Fibroblast of lung (primary cell): ENCODE measurements at regions not wholly inside any gene's neighbourhood (a gene's known extent, or its start where the extent isn't known, plus 50 kb on each side); places are given as distances from the start of the nearest gene placed in this dataset.
A peak's percentile ranks its signal among the peaks of the same experiment; 100 is the strongest.

ENCODE experiments used
- DNase-seq, 2 donors: peaks; one replicate each; pipeline versions ENCODE4 v3.0.0 to v3.0.0-alpha.2; 2010; ENCODE audit warnings: low read depth in 2 of 2
- H2AFZ ChIP-seq: 2 replicates; pipeline ENCODE4 v1.5.1; 2012; ENCODE audit warnings: low read length, control low read depth, inconsistent platforms
- H3K27ac ChIP-seq: 2 replicates; pipeline ENCODE4 v1.5.1; 2011; ENCODE audit warnings: low read length, control low read depth; ENCODE audit not compliant: insufficient read depth
- H3K27me3 ChIP-seq: 2 replicates; pipeline ENCODE4 v1.5.1; 2011; ENCODE audit warnings: mild to moderate bottlenecking, low read length; ENCODE audit not compliant: control insufficient read depth, insufficient read depth
- H3K36me3 ChIP-seq: 2 replicates; pipeline ENCODE4 v1.5.1; 2011; ENCODE audit warnings: low read length; ENCODE audit not compliant: control insufficient read depth, insufficient read depth
- H3K4me1 ChIP-seq: 2 replicates; pipeline ENCODE4 v1.5.1; 2011; ENCODE audit warnings: low read length; ENCODE audit not compliant: control insufficient read depth, insufficient read depth; ENCODE audit errors: extremely low read depth
- H3K4me2 ChIP-seq: 2 replicates; pipeline ENCODE4 v1.5.1; 2011; ENCODE audit warnings: low read length, control low read depth; ENCODE audit not compliant: insufficient read depth; ENCODE audit errors: extremely low read depth
- H3K4me3 ChIP-seq, 4 experiments: fragments of 200-600 bp in 1 of 4; sonication (generic) in 1 of 4; replicated peaks in 1 of 4; 2 replicates each; pipeline ENCODE4 v1.5.1; 2011 to 2016; ENCODE audit warnings: low read length in 4 of 4, low read depth in 3 of 4, mild to moderate bottlenecking in 3 of 4, control low read depth in 2 of 4, inconsistent platforms in 1 of 4, mixed read lengths in 1 of 4; ENCODE audit not compliant: insufficient read depth in 1 of 4; ENCODE audit errors: control extremely low read depth in 1 of 4
- H3K79me2 ChIP-seq: 2 replicates; pipeline ENCODE4 v1.5.1; 2012; ENCODE audit warnings: mild to moderate bottlenecking, low read length, inconsistent platforms; ENCODE audit not compliant: control insufficient read depth, insufficient read depth
- H3K9ac ChIP-seq: 2 replicates; pipeline ENCODE4 v1.5.1; 2011; ENCODE audit warnings: mild to moderate bottlenecking, low read length, control low read depth; ENCODE audit not compliant: insufficient read depth
- H3K9me3 ChIP-seq: 2 replicates; pipeline ENCODE4 v1.5.1; 2012; ENCODE audit warnings: low read depth, low read length; ENCODE audit not compliant: control insufficient read depth, insufficient read depth
- H4K20me1 ChIP-seq: 2 replicates; pipeline ENCODE4 v1.5.1; 2011; ENCODE audit warnings: low read length; ENCODE audit not compliant: control insufficient read depth, insufficient read depth; ENCODE audit errors: extremely low read depth
- EZH2 ChIP-seq: IDR thresholded peaks from 2 replicates; pipeline ENCODE4 v1.5.1; 2012; ENCODE audit warnings: low read length, control low read depth, mild to moderate bottlenecking; ENCODE audit errors: missing control alignments
- TF ChIP-seq, protein P1 (sequence below), 2 donors: IDR thresholded peaks in 1 of 2; conservative IDR thresholded peaks in 1 of 2; 1 replicate in 1 of 2; 2 replicates in 1 of 2; pipeline ENCODE4 v1.5.1; 2011 to 2012; ENCODE audit warnings: low read length in 2 of 2, control low read depth in 1 of 2, inconsistent platforms in 1 of 2, low read depth in 1 of 2, mild to moderate bottlenecking in 1 of 2

DNA sequence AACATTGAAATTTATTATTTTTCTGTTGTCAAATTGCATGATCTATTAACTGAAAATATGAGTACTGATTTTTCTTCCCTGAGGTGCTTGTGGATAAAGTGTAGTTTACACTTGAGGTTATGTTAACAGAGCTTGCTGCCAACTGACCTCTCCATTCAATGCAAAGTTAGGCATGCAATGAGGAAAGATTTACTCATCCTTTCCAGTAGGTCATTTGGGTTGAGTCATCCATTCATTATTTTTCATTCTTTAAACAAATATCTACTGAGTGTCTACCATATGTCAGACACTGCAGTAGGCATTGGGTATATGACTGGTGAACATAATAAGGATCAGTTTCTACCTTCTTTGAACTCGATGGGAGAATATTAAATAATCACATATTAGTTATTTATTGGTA is 604.1 kb downstream of the EDEM1 start:
- DNase-seq = peak in 1 of 2 donors; percentile 73
- TF ChIP-seq EZH2 = no peak
- TF ChIP-seq, protein P1, sequence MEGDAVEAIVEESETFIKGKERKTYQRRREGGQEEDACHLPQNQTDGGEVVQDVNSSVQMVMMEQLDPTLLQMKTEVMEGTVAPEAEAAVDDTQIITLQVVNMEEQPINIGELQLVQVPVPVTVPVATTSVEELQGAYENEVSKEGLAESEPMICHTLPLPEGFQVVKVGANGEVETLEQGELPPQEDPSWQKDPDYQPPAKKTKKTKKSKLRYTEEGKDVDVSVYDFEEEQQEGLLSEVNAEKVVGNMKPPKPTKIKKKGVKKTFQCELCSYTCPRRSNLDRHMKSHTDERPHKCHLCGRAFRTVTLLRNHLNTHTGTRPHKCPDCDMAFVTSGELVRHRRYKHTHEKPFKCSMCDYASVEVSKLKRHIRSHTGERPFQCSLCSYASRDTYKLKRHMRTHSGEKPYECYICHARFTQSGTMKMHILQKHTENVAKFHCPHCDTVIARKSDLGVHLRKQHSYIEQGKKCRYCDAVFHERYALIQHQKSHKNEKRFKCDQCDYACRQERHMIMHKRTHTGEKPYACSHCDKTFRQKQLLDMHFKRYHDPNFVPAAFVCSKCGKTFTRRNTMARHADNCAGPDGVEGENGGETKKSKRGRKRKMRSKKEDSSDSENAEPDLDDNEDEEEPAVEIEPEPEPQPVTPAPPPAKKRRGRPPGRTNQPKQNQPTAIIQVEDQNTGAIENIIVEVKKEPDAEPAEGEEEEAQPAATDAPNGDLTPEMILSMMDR (conservative IDR thresholded peaks at IDR 0.05 in 1 of 2, IDR thresholded peaks at IDR 0.05 in 1 of 2; ENCODE audit: low read depth in 1 of 2, low read length in 2 of 2) = no peak
- H3K36me3 ChIP-seq = no peaks in the 10 kb centered on the region
- no peaks in the 10 kb centered on the region for H3K4me1 ChIP-seq
- no peaks in the 10 kb centered on the region for H3K79me2 ChIP-seq
- H3K27ac ChIP-seq = no peak overlapping the region
- no peak overlapping the region for H3K9ac ChIP-seq
- no peak overlapping the region for H3K4me3 ChIP-seq
- no peaks in the 10 kb centered on the region for H3K9me3 ChIP-seq
- no peak overlapping the region for H2AFZ ChIP-seq
- H3K4me2 ChIP-seq = no peak overlapping the region
- no peaks in the 10 kb centered on the region for H4K20me1 ChIP-seq
- H3K27me3 ChIP-seq = no peaks in the 10 kb centered on the region

DNA sequence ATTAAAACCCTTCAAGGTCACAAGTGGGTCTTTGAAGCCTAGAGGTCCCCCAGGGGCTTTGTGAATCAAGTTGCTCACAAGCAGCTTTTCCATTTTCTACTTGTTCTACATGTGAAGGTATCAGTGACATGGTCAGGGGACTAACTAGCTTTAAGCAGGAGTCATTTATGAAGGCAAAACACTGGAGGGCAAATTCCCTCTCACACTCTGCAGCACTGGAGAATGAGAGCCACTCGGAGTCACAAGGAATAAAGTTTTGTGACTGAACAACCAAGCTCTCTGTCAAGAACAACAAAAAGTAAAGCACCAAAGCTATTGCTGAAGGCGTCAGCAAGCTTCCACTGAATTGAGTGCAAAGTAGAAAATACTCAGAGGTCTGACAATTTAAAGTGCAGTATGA is 609.0 kb downstream of the EDEM1 start:
- DNase-seq = no peak
- Histone ChIP-seq H2AFZ (no peak overlapping the region), H3K4me1 (no peaks in the 10 kb centered on the region), H3K79me2 (no peaks in the 10 kb centered on the region), H3K27ac (no peak overlapping the region), H3K9ac (no peak overlapping the region), H3K4me3 (no peak overlapping the region), H3K9me3 (no peaks in the 10 kb centered on the region), H3K4me2 (no peak overlapping the region), H3K27me3 (no peaks in the 10 kb centered on the region), H4K20me1 (no peaks in the 10 kb centered on the region), H3K36me3 (no peaks in the 10 kb centered on the region)
- TF ChIP-seq, protein P1 (conservative IDR thresholded peaks at IDR 0.05 in 1 of 2, IDR thresholded peaks at IDR 0.05 in 1 of 2; ENCODE audit: low read depth in 1 of 2, low read length in 2 of 2) = no peak
- TF ChIP-seq EZH2 = no peak

DNA sequence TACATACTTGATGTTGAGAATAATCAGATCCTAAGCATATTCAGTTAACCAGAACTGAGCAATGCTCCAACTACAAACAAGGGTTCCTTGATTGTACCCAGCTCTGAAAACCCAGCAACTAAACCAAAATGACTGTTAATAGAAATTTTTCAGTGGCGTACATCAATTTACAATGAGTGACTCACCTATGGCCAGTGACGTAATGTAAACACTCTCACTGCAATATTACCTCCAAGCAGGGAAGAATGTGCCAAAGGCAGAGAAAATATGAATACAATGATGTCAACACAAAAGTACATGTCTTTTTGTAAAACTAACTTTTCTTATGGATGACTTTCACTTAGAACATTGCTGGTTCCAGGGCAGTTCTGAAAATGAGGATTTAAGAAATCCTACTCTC is 611.3 kb downstream of the EDEM1 start:
- Histone ChIP-seq H3K9ac (no peak overlapping the region), H3K4me2 (no peak overlapping the region), H3K79me2 (no peaks in the 10 kb centered on the region), H3K4me1 (no peaks in the 10 kb centered on the region), H3K9me3 (no peaks in the 10 kb centered on the region), H3K4me3 (no peak overlapping the region), H3K27ac (no peak overlapping the region), H3K27me3 (no peaks in the 10 kb centered on the region), H3K36me3 (no peaks in the 10 kb centered on the region), H4K20me1 (no peaks in the 10 kb centered on the region), H2AFZ (no peak overlapping the region)
- TF ChIP-seq EZH2 = no peak
- TF ChIP-seq, protein P1 (conservative IDR thresholded peaks at IDR 0.05 in 1 of 2, IDR thresholded peaks at IDR 0.05 in 1 of 2; ENCODE audit: low read depth in 1 of 2, low read length in 2 of 2) = no peak
- peak in 1 of 2 donors; percentile 63 for DNase-seq
